GM12891 (cell line): ENCODE measurements at regions not wholly inside any gene's neighbourhood (a gene's known extent, or its start where the extent isn't known, plus 50 kb on each side); places are given as distances from the start of the nearest gene placed in this dataset.
"Not testable (repeated sequence)": the region's sequence is repeated elsewhere in the genome, so short reads cannot be mapped to it uniquely, and the experiment has no call there.

Experiments
- DNase-seq: peaks from one replicate; pipeline ENCODE4 v3.0.0; 2011; ENCODE audit warnings: low spot score; ENCODE audit not compliant: insufficient read length
- FAIRE-seq: peaks from 2 replicates; lab custom pipeline; 2011; peaks lifted over from hg19 to GRCh38; lab: Jason Lieb, UNC
- PAX5 ChIP-seq: IDR thresholded peaks from 2 replicates; pipeline ENCODE4 v1.6.1; 2011; ENCODE audit warnings: low read length, moderate library complexity, mild to moderate bottlenecking; ENCODE audit not compliant: insufficient read depth, severe bottlenecking
- POLR2A ChIP-seq: IDR thresholded peaks from 2 replicates; pipeline ENCODE4 v1.6.1; 2011; ENCODE audit warnings: low read depth, low read length, control low read depth
- POLR2AphosphoS5 ChIP-seq: IDR thresholded peaks from 2 replicates; pipeline ENCODE4 v1.6.1; 2011; ENCODE audit warnings: low read depth, low read length, control low read depth
- POU2F2 ChIP-seq: IDR thresholded peaks from 2 replicates; pipeline ENCODE4 v1.6.1; 2011; ENCODE audit warnings: low read depth, mild to moderate bottlenecking, control low read depth, low read length, moderate library complexity
- SPI1 ChIP-seq: IDR thresholded peaks from 2 replicates; pipeline ENCODE4 v1.6.1; 2011; ENCODE audit warnings: low read depth, low read length, control low read depth
- TAF1 ChIP-seq: IDR thresholded peaks from 2 replicates; pipeline ENCODE4 v1.6.1; 2011; ENCODE audit warnings: low read depth, low read length, control low read depth

DNA sequence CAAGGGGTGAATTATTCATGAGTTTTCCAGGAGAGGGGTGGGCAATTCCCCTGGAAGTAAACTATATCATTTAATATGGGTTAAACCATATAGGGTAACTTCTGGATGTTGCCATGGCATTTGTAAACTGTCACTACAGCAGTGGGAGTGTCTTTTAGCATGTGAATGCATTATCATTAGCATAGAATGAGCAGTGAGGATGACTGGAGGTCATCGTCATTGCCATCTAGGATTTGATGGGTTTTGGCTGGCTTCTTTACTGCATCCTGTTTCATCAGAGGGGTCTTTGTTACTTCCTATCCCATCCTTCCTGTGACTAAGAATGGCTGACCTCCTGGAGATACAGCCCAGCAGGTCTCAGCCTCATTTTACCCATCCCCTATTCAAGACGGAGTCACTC is 139.5 kb upstream of the PRKCQ start:
- DNase-seq (no peak), FAIRE-seq (no peak)
- TF ChIP-seq POLR2AphosphoS5 (no peak), TAF1 (no peak), SPI1 (no peak), POLR2A (no peak), POU2F2 (no peak), PAX5 (no peak)

DNA sequence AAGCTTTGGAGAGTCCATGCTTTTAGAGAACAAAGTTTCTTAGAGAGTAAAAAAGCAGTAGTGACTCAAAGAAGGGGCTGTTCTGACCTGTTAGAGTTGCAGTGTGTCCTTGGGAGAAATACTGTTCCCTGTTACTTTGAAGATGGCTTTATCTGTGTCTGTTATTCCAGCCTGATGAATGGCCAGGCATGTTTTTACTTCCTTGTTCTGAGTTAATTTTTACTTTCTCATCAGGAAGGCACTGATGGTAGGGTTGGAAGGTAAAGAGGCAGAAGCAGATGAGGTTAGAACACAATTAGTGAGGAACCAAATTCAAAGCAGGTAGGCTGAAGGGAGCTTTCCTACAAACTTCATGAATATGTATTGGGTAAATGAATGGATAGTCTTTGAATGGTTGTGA is 138.5 kb upstream of the PRKCQ start:
- DNase-seq (no peak), FAIRE-seq (no peak)
- TF ChIP-seq SPI1 (no peak), POLR2A (no peak), TAF1 (no peak), PAX5 (no peak), POLR2AphosphoS5 (no peak), POU2F2 (no peak)

DNA sequence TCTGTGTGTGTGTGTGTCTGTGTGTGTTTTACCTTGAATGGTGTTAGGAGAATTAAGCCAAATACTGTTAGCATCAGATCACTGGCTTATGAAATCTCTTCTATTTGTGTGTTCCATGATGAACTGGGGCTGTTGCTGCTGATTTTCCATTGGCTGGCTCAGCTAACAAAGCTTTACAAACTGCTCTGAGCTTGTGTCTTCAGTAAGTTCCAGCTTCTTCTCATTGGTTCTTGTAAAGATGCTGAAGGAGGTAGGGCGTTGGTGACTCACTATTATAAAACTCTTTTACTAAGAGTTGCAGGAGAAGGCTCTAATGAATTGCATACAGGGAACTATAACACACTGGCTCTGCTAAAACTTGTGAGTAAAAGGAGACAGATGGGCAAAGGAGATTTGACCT is 136.4 kb upstream of the PRKCQ start:
- TF ChIP-seq POU2F2, result no peak
- no peak for TF ChIP-seq POLR2AphosphoS5
- no peak for TF ChIP-seq POLR2A
- no peak for TF ChIP-seq PAX5
- TF ChIP-seq TAF1, result no peak
- TF ChIP-seq SPI1, result no peak
- FAIRE-seq (no peak), DNase-seq (no peak)

DNA sequence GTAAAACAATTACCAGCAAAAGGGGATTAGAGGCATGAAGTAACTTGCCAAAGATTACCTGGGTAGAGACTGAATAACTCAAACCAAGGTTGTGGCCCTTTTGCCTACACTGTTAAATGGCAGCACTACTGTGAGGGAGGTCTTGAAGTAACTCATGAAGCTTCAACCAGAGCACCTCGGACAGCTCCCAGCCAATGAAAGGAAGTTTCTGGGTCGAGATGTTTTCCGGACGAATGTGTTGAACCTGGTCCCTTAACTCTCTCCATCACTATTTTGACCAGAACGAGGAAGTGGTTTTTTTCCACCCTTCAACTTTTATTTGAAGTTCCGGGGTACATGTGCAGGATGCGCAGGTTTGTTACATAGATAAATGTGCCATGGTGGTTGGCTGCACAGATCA is 133.6 kb upstream of the PRKCQ start:
- TF ChIP-seq TAF1, result no peak
- no peak for TF ChIP-seq SPI1
- no peak for TF ChIP-seq POLR2AphosphoS5
- TF ChIP-seq POU2F2, result no peak
- no peak for TF ChIP-seq POLR2A
- TF ChIP-seq PAX5, result no peak
- FAIRE-seq (no peak), DNase-seq (no peak)

DNA sequence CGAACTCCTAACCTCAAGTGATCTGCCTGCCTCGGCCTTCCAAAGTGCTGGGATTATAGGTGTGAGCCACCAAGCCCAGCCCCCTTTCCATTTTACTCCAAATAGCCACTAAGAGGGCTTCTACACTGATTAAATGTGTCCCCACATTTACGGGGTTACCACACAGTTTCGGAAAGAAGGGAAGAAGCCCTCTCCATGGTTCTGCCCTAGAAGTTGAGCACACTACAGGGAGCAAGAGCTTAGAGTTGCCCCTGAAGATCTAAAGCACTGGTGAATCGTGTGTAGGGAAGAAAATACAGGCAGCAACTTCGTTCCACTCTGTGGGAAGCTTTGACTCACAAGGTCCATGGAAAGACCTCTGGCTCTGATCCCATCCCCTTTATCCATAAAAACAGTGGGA is 133.0 kb upstream of the PRKCQ start:
- DNase-seq (no peak), FAIRE-seq (no peak)
- TF ChIP-seq POU2F2, result no peak
- no peak for TF ChIP-seq POLR2AphosphoS5
- TF ChIP-seq POLR2A, result no peak
- no peak for TF ChIP-seq PAX5
- TF ChIP-seq SPI1, result no peak
- TF ChIP-seq TAF1, result no peak

DNA sequence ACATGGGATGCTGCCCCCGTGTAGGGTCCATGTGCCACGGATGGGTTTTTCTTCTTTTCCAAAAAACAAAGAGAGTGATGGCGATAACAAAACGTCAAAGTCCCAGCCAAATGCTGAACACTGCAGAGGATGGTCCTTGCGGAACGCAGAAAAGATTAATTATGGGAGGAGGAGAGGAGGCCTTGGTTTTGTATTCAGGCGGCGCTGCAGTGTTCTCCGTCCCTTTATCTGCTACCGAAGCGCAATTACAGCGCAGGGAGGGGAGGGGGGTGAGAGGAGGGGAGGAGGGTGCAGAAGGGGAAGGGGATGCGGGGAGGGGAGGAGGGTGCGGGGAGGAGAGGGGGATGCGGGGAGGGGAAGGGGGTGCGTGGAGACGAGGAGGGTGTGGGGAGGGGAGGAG is 131.8 kb upstream of the PRKCQ start:
- FAIRE-seq (no peak), DNase-seq (no peak)
- TF ChIP-seq POLR2A (no peak), POLR2AphosphoS5 (no peak)

DNA sequence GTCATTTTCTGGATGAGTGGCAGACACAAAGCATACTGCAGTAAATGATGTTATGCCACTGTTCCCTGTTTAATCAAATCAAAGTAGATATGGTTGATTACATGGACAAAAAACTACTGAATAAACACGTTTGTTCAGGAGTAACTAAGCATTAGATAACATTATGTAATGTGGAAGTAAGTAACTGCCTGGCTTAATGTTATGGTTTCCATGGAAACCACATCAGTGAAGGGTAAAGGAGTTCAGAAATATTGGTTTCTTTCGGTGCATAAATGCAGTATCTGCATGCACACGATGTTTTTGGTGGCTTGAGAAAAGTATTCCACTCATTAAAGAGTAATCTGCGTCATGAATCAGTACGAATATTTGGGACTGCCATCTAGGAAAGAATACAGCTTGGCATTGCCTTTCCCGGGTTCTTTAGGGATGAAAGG is 131.3 kb upstream of the PRKCQ start:
- TF ChIP-seq POU2F2, result no peak
- no peak for TF ChIP-seq SPI1
- no peak for TF ChIP-seq TAF1
- TF ChIP-seq PAX5, result no peak
- TF ChIP-seq POLR2AphosphoS5, result no peak
- TF ChIP-seq POLR2A, result no peak

DNA sequence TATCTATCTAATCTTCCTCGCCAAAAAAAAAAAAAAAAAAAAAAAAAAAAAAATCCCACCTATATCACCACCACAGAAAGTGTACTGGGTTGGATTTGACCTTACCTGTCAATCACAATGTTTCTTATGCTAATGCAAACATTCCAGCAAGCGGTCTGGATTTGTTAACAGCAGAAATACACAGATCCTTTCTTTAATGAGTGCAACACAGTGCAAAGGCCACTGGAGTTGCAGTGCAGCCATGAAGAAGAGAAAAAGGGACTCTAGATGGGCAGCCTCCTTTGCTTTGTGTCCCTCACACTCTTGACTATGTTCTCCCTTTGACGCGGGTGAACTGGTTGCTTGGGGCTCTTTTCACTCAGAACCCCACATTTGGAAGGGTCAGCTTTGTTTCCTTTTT is 127.3 kb upstream of the PRKCQ start:
- DNase-seq, result no peak
- FAIRE-seq, result no peak
- no peak for TF ChIP-seq PAX5
- no peak for TF ChIP-seq POLR2AphosphoS5
- no peak for TF ChIP-seq SPI1
- TF ChIP-seq TAF1, result no peak
- TF ChIP-seq POU2F2, result no peak
- TF ChIP-seq POLR2A, result no peak

More for the DNA sequence above, 131.3 kb upstream of the PRKCQ start:
- FAIRE-seq, result no peak
- no peak for DNase-seq

DNA sequence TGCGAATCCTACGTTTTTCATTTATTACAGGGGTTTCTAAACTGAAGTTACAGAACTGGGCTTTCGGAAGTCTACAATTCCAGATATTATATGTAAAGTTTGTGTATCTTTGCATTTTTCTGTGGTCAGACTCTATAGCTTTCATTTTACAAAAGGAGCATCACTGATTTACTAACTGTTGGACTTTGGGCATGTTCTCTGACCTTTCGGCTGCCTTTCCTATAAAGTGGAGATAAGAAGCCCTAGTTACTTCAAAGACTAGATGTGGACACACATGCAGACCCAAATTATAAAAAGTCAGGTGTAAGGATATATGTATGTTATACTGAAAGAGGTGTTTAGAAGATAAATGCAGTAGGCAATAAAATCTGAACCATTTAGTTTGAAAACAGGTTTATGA is 126.6 kb upstream of the PRKCQ start:
- TF ChIP-seq POLR2AphosphoS5 (no peak), TAF1 (no peak), SPI1 (no peak), PAX5 (no peak), POLR2A (no peak), POU2F2 (no peak)
- DNase-seq (no peak), FAIRE-seq (no peak)

DNA sequence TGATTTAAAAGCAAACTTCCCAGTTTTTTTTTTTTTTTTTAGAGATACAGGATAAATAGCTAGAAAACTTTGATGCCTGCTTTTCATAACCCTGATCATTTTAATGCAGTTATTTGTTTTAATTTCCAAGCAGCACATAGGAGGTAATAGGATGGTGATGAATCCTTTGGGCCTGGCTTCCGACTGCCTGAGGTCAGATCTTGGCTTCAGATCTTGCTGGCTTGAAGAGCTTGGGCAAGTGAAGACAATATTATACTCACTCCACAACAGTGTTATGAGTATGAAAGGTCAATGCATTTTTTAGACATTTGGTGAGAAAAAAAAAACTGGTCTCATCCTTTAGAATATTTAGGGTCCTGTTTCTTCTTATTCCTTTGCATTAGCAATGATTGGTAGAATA is 124.8 kb upstream of the PRKCQ start:
- TF ChIP-seq SPI1 (no peak), POLR2A (no peak), POU2F2 (no peak), TAF1 (no peak), POLR2AphosphoS5 (no peak), PAX5 (no peak)
- DNase-seq (no peak), FAIRE-seq (no peak)

DNA sequence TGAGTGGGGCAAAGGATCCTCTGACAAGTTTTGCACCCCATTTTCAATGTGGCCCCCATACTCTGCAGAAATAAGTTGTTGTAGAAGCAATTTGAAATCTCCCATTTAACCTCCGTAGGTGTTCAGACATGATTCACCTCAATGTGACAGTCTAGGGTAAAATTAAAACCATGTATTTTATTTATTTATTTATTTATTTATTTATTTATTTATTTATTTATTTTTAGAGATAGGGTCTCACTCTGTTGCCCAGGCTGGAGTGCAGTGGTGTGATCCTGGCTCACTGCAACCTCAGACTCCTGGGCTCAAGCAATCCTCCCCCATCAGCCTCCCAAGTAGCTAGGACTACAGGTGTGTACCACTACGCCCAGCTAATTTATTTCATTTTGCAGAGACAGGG is 122.8 kb upstream of the PRKCQ start:
- not testable (repeated sequence) for FAIRE-seq, DNase-seq
